Kidney epithelial cell (primary cell): ENCODE measurements at regions not wholly inside any gene's neighbourhood (a gene's known extent, or its start where the extent isn't known, plus 50 kb on each side); places are given as distances from the start of the nearest gene placed in this dataset.
"Not testable (repeated sequence)": the region's sequence is repeated elsewhere in the genome, so short reads cannot be mapped to it uniquely, and the experiment has no call there.

Experiments
- DNase-seq: peaks from one replicate; pipeline ENCODE4 v3.0.0-alpha.2; 2010; ENCODE audit warnings: low read depth
- H3K27me3 ChIP-seq: 2 replicates; pipeline ENCODE4 v1.6.0; 2011; ENCODE audit warnings: low read length; ENCODE audit not compliant: control insufficient read depth, insufficient read depth
- H3K36me3 ChIP-seq: 2 replicates; pipeline ENCODE4 v1.5.1; 2011; ENCODE audit warnings: low read length; ENCODE audit not compliant: control insufficient read depth, insufficient read depth
- H3K4me3 ChIP-seq: 2 replicates; pipeline ENCODE4 v1.5.1; 2011; ENCODE audit warnings: low read depth, mild to moderate bottlenecking, control low read depth, low read length
- CTCF ChIP-seq: IDR thresholded peaks from 2 replicates; pipeline ENCODE4 v1.5.1; 2011; ENCODE audit warnings: mild to moderate bottlenecking, moderate library complexity, low read length, control low read depth, inconsistent platforms; ENCODE audit not compliant: insufficient read depth, poor library complexity, severe bottlenecking

GRCh38 chr14:104305511-104306449 is 167.4 kb downstream of the KIF26A start:
- Histone ChIP-seq H3K36me3 (no peaks in the 10 kb centered on the region), H3K27me3 (no peaks in the 10 kb centered on the region), H3K4me3 (no peak overlapping the region)
- TF ChIP-seq CTCF, result no peak
- DNase-seq, result no peak

- H3K4me3 ChIP-seq, result no peak overlapping the region
- no peaks in the 10 kb centered on the region for H3K27me3 ChIP-seq
- no peaks in the 10 kb centered on the region for H3K36me3 ChIP-seq
- DNase-seq, result no peak
- TF ChIP-seq CTCF, result no peak
These were observed 168.2 kb downstream of the KIF26A start for GRCh38 chr14:104306450-104307040.

- TF ChIP-seq CTCF, result no peak
These were observed 168.8 kb downstream of the KIF26A start for GRCh38 chr14:104307246-104307626.

DNA sequence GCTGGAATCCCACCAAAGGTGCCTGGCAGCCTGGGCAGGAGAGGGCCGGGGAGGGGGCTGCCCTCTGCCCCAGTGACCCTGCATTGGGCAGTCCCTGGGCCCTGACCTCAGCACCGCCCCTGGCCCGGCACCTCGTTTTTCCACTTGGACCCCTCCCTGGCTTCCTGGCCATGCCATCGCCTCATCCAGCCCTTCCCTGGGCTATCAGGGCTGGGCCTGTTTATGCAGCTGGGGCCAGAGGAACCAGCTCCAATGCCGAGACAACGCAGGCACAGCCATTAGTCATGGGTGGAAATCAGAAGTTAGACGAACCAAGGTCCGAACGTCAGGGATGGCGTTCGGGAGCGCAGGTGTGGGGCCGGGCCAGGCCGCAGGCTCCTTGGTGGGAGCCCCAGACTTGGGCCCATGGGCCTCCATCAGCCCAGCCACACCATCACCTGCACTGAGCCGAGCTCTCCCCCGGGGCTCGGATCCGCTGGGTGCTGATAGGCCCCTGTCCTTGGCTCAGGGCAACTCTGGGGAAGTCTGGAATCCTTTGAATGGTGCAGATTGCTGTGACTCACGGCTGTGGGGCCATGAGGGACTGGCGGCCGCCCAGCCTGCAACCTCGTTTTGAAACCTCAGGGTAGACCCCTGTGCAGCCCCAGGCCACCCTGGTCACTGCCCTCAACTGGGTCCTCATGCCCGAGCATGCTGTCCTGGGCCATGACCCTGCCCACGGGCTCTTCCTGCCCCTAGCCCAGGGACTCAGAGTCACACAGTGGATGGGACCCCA is 169.4 kb downstream of the KIF26A start:
- no peak for TF ChIP-seq CTCF
- DNase-seq, result no peak

More at GRCh38 chr14:104307246-104307626, 168.8 kb downstream of the KIF26A start:
- H3K36me3 ChIP-seq, result no peaks in the 10 kb centered on the region
- H3K27me3 ChIP-seq, result no peaks in the 10 kb centered on the region
- no peak for DNase-seq
- no peak overlapping the region for H3K4me3 ChIP-seq

DNA sequence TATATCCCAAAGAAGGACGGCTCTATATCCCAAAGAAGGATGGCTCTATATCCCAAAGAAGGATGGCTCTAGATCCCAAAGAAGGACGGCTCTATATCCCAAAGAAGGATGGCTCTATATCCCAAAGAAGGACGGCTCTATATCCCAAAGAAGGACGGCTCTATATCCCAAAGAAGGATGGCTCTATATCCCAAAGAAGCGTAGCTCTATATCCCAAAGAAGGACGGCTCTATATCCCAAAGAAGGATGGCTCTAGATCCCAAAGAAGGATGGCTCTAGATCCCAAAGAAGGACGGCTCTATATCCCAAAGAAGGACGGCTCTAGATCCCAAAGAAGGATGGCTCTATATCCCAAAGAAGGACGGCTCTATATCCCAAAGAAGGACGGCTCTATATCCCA is 170.1 kb downstream of the KIF26A start:
- not testable (repeated sequence) for H3K4me3 ChIP-seq, H3K36me3 ChIP-seq, H3K27me3 ChIP-seq, DNase-seq

More for the DNA sequence above, 169.4 kb downstream of the KIF26A start:
- Histone ChIP-seq H3K4me3 (no peak overlapping the region), H3K36me3 (no peaks in the 10 kb centered on the region), H3K27me3 (no peaks in the 10 kb centered on the region)
